ENCODE measurements at regions not wholly inside any gene's neighbourhood (a gene's known extent, or its start where the extent isn't known, plus 50 kb on each side); places are given as distances from the start of the nearest gene placed in this dataset.
"Not testable (repeated sequence)": the region's sequence is repeated elsewhere in the genome, so short reads cannot be mapped to it uniquely, and the experiment has no call there.

- DNase-seq (ENCODE audit: low read depth), result not testable (repeated sequence)
Measured at GRCh38 chr16:22572331-22573224, 61.9 kb downstream of the NPIPB5 start.

- DNase-seq (ENCODE audit: low read depth), result not testable (repeated sequence)
Measured at GRCh38 chr16:22573225-22573530, 62.5 kb downstream of the NPIPB5 start.

- DNase-seq (ENCODE audit: low read depth), result not testable (repeated sequence)
Measured at GRCh38 chr16:22576506-22576905, 65.8 kb downstream of the NPIPB5 start.

- DNase-seq (ENCODE audit: low read depth), result not testable (repeated sequence)
Measured at GRCh38 chr16:22583195-22583594, 72.5 kb downstream of the NPIPB5 start.

- not testable (repeated sequence) for DNase-seq (ENCODE audit: low read depth)
Measured at GRCh38 chr16:22584459-22584858, 73.8 kb downstream of the NPIPB5 start.

- DNase-seq (ENCODE audit: low read depth), result not testable (repeated sequence)
Measured at GRCh38 chr16:22584941-22585340, 74.2 kb downstream of the NPIPB5 start.

- DNase-seq (ENCODE audit: low read depth), result peak; percentile 26
Measured at GRCh38 chr16:22585431-22585830, 74.7 kb downstream of the NPIPB5 start.

GRCh38 chr16:22586732-22587131, 76.0 kb downstream of the NPIPB5 start:
- not testable (repeated sequence) for DNase-seq (ENCODE audit: low read depth)

- DNase-seq (ENCODE audit: low read depth), result not testable (repeated sequence)
Measured at GRCh38 chr16:22589757-22590156, 79.1 kb downstream of the NPIPB5 start.

- not testable (repeated sequence) for DNase-seq (ENCODE audit: low read depth)
Measured at GRCh38 chr16:22596445-22597045, 85.9 kb downstream of the NPIPB5 start.

- DNase-seq (ENCODE audit: low read depth), result not testable (repeated sequence)
Measured at GRCh38 chr16:22603744-22604143, 93.1 kb downstream of the NPIPB5 start.

- DNase-seq (ENCODE audit: low read depth), result not testable (repeated sequence)
Measured at GRCh38 chr16:22606619-22607018, 95.9 kb downstream of the NPIPB5 start.

GRCh38 chr16:22609798-22610197, 99.1 kb downstream of the NPIPB5 start:
- DNase-seq (ENCODE audit: low read depth), result not testable (repeated sequence)

GRCh38 chr16:22611128-22611527, 100.4 kb downstream of the NPIPB5 start:
- DNase-seq (ENCODE audit: low read depth), result not testable (repeated sequence)

- no peak for DNase-seq (ENCODE audit: low read depth)
Measured at GRCh38 chr16:22614271-22614947, 103.7 kb downstream of the NPIPB5 start.

- DNase-seq (ENCODE audit: low read depth), result no peak
Measured at GRCh38 chr16:22618842-22619241, 108.2 kb downstream of the NPIPB5 start.

- no peak for DNase-seq (ENCODE audit: low read depth)
Measured at GRCh38 chr16:22621586-22622155, 111.0 kb downstream of the NPIPB5 start.

- no peak for DNase-seq (ENCODE audit: low read depth)
Measured at GRCh38 chr16:22622703-22623102, 112.0 kb downstream of the NPIPB5 start.

GRCh38 chr16:22623351-22623781, 112.7 kb downstream of the NPIPB5 start:
- no peak for DNase-seq (ENCODE audit: low read depth)

- DNase-seq (ENCODE audit: low read depth), result no peak
Measured at GRCh38 chr16:22624038-22624799, 113.5 kb downstream of the NPIPB5 start.

GRCh38 chr16:22624800-22625533, 114.3 kb downstream of the NPIPB5 start:
- no peak for DNase-seq (ENCODE audit: low read depth)

All from HS-27A (cell line).